Daoy (cell line): ENCODE measurements at regions not wholly inside any gene's neighbourhood (a gene's known extent, or its start where the extent isn't known, plus 50 kb on each side); places are given as distances from the start of the nearest gene placed in this dataset.
"Not testable (repeated sequence)": the region's sequence is repeated elsewhere in the genome, so short reads cannot be mapped to it uniquely, and the experiment has no call there.

Experiments used
- DNase-seq: peaks from one replicate; pipeline ENCODE4 v3.0.0-alpha.2; 2015; ENCODE audit warnings: low read depth

DNA sequence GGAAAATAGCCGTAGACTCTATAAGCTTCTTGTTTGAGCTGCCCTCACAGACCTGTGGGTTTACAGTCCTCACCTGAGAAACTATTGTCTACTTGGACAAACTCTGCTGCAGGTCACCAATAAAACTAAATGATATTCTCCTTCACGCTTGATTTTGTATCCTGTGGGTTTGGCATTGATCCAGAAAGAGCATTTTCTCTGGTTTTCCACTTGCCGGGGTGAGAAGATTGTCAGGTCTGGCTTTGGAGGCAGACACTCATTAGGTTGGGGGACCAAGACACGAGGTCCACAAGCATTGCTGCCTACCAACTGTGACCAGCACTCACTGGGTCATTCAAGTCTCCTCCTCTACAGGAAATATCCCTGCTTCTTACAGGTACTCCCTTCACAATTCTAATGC lies 68.5 kb downstream of the CDC14C start:
- no peak for DNase-seq

DNA sequence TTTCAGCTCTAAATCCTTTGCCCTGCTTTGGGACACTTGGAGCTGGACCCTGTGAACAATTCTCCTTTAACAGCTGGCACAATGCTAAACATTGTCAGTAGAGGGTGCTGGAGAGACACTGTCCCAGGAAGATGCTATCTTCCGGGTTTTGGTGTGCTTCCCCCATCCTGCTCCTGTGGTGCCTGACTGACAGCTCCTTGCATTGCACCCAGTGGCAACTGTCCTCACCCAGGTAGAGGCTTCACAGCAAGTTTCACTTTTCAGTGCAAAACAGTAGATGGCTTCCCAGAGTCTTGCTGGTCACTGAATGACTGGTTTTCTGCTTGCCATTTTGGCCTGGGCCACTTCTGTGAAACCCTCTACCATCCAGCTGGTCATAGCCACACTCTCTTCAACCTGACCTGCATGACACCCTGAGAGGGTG lies 77.3 kb downstream of the CDC14C start:
- no peak for DNase-seq

DNA sequence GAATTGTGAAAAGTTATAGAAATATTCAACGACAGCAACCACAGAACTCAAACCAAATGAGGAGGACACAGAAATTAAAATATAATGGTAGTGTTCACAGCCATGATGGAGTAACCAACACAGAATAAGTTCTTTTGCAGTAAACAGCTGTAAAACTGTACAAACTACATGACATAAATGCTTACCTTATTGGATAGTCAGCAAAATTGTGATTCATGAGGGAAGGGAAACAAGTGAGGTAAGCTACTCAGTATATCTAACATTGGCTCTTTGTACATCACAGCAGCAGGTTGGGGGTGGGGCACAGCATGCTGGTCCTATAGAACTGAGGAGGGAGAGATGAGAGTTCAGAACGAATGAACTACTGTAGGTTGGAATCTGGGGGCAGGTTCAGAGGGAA lies 86.4 kb downstream of the CDC14C start:
- no peak for DNase-seq

DNA sequence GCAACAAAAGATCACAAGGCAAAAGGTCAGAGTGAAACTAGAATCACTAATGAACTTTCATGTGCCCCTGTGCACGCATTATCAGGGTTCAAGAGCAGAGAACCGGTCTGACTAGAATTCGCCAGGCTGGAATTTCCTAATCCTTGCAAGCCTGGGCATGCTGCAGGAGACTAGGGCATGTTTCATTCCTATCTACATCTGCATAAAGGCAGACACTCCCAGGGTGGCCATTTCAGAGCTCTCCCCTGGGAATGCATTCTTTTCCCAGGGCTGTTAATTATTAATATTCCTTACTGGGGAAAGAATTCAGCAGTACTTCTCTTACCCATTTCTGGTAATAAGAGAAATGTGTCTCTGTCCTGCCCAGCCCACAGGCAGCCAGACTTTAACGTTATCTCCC lies 90.5 kb downstream of the CDC14C start:
- DNase-seq = no peak

DNA sequence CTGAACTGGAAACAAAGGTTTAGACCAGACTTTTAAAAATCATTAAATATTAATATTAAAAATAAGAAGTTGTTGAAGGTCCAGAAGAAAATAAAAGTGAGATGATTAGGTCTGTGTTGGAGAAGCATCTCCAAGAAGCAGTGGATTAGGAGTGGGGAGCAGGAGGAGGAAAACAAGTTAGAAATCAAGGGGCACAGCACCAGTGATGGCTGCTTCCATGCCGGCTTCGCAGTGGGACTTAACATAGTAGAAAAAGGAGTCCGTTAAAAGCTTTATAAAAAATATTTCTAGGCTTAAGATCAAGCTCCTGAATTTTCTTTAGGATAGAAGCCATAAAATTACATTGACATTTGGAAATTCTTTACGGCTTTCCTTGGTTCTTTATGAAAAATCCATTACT lies 95.8 kb downstream of the CDC14C start:
- no peak for DNase-seq

DNA sequence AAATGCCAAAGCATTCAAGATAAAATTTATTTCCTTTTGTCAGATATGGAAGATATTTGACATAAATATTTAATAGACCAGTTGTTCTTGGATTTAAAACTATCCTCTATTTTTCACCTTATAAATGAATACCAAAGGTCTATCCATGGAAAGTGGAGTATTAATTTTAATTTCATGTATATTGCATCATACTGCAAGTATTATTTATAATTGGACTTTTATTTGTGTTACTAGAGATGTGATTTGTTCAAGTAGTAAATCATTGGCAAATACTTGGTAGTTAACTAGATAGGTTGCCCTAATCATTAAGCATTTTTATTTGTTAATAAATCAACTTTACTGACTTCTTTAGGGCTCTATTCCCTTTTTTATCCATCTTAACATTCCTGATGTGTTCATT lies 98.1 kb downstream of the CDC14C start:
- no peak for DNase-seq

DNA sequence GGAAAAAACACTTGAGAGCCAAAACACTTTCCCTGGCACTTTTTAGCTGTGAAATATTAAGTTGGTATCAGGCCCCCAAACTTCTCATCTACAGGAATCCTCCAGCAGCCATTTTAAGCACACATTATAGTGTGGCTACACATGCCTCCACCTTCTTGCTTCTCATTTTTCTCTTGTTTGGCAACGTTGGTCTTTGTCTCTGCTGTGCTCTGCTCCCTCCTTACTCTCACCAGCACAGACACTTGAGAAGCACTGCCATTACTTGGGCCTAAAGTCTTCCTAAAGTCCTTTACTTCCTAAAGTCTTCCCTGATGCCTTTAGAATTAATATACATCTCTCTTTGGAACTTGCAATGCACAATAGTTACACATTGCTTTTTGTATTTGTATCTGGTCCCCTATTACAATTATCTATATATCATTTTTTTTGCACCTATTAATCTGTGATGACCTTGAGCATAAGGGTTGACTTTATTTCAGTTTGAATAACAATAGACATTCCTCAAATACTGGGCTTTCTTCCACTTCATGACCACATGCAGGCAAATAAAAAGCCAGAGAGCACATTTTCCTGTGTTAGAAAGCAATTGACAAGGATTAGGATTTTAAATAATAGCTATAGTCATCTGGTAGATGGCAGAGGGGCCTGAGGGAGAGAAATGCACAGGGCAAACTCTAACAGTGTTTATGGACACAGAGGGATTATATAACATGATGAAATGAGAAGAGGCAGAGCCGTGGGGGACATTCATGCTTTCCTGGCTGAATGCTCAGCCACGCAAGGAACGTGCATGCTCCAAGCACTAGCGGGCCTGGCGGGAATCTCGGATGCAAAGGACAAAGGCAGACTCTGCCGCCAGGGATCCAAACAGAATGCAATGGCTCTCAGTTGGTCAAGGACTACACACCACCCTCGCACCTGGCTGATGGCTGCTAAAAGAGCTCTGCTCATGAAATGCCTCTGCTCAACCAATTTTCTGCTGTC lies 99.3 kb downstream of the CDC14C start:
- DNase-seq = no peak

DNA sequence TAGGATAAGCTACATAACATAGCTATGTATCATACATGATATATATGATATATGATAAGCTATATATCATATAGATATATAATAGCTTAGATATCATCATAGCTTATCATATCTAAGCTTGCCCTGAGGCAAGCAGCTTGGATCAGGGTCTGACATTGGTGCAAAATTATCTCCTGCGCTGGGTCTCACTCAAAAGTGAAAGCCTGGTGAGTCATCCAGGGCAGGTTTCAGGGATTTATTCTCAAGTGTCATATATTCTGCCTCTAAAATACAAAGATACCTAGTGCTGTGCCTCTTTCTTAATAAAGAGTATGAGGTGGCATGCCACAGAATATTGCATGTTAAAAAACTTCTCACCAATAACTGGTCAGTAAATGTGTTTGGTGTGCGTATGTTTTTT lies 105.9 kb downstream of the CDC14C start:
- DNase-seq = no peak

DNA sequence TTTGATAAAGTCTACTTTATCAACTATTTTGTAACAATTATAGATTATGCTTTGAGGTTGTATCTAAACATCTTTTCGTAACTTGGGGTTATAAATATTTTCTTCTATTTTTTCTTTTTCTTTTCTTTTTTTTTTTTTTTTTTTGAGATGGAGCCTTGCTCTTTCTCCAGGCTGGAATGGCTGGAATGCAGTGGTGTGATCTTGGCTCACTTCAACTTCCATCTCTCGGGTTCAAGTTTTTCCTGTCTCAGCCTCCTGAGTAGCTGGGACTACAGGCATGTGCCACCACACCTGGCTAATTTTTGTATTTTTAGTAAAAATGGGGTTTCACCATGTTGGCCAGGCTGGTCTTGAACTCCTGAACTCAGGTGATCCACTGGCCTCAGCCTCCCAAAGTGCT lies 108.8 kb downstream of the CDC14C start:
- DNase-seq = not testable (repeated sequence)

DNA sequence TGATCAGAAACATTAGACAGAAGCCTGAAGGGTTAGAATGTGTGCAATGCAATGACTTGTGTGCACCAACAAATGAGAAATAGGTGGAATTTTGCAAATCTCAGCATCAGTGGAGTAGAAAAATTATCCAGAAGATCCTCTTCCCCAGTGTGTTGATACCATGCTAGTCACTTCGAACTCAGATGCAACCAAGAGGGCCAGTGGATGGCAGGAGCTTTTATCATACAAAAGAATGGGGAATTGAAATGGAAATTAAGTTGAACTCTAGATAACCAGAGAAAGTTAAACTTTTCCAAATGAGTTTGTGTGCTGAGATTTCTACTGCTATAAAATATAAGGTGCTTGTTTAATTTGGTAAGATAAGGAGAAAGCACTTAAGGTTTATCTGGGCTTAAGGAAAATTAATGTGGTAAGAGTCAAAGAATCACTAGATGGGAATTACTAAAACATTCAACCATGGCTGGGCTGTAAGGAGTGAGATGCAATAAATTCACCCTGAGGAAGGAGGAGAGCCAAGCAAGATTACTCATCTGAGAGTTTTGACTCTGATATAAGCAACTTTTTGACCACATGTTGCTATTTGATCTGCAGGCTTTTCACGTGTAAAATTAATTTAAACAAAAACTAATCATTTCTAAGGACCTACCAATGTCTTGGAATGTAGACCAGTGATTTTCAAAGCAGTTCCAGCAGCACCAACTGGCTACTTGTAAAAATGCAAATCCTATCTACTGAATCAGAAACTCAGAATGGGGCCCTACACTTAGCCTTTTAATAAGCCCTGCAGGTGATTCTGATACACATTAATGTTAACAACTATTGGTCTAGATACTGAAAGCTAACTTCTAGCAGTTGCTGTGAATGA lies 113.2 kb downstream of the CDC14C start:
- no peak for DNase-seq

DNA sequence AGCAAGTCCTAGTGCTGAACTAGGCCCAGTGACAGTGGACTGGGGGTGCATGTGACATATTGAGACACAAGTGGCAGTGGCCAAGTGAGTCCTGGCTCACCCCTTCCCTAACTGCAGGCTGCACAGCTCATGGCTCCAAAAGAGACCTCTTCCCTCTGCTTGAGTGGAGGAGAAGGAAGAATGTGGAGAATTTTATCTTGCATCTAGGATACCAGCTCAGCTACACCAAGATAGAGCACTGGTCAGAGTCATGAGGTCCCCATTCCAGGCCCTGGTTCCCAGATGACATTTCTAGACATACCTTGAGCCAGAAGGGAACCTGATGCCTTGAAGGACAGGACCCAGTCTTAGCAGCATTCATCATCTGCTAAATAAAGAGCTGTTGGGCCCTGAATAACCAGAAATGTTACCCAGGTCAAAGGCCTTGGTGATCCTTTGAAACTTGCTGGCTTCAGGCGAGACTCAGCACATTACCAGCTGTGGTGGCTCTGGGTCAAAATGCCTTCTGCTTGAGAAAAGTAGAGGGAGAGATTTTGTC lies 114.5 kb downstream of the CDC14C start:
- no peak for DNase-seq

DNA sequence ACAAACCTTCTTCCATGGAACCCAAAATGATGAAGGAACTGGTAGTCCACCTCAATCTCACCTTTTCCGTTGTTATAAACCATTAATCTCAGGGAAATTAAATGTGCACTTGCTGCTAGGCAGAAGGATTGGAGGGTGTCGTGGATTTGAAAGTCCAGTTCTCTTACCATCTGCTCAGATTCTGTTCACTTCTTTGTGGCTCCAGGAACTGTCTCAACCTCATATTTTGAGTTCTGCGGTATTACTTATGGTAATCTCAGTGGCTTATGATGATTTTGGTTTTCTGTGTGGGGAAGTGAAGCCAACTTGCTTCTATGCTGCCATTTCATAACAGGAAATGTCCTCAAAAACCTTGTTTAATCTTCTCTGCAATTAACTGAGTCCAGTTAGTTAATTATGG lies 136.4 kb downstream of the CDC14C start:
- no peak for DNase-seq

DNA sequence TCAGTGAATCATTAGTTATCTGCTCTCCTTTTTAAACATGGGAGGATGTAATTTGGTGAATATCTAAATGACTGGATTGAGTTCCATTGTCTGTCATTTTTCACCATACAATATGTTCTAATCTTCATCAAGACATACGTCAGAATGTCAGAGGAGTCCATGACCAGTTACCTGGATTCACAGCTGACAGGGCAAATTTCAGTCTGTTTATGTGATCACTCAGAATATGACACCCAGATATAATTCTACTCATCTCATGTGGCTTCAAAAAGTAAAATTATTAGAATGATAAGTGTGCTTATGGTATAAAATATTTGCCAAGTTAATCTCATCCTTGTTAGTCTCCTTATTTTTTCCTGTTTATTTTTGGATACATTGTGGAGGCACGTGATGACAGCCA lies 150.2 kb downstream of the CDC14C start:
- no peak for DNase-seq

DNA sequence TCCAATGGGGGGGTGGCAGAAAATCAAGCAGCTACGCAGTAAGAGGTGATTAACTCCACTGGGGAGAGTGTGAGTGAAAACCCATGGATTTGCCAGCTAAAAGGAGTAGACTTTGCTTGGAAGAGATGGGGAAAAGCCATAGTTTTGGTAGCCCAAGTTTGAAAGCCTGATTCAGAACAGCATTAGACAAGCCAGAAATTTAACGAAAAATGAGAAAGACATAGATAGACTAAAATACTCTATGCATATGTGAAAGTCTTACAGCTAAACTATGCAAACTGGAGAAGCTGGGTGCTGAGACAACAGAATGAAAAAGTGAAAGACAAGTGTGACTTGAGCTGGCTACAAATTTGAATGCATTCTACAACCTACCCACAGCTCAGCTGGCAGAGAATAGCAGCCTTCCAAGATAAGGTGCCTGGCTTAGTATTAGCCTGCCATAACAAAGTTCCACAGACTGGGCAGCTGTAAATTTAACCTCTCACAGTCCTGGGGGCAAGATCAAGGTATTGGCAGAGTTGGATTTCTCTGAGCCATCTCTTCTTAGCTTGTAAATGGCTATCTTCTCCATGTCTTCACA lies 156.6 kb downstream of the CDC14C start:
- DNase-seq = no peak

DNA sequence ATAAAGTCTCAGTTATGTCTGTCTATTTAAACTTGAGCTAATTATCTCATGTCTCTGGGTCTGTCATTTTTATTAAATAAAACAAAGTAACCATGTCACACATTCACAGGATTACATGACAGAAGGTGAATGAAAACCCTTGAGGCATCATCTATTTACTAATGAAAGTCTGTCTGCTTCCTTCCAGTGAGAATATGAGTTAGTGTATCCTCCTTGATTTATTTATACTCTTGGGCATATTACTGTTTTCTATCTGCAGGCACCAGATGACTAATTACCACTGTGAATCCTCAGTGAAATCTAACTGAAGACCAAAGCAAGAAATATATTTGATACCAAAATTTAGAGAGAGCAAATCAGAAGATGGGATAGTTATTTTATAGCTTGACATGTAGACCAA lies 163.7 kb downstream of the CDC14C start:
- DNase-seq = no peak

DNA sequence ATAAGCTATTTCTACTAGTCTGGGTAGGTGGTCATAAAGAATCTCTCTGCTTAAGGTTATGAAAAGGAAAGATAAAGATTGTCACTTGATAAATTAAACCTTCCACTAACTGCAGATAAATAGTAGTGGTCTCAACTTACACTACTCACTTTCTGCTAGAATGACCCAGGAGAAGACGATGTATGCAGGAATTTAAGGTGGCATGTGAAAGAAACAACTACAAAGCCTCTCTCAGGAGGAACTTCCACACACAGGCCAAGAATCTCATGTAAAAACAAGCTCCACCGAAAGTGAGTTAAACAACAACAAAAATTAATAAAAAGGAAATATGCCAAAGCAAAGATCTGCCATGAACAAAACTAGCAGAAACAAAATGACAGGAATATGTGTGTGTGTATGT lies 165.4 kb downstream of the CDC14C start:
- no peak for DNase-seq

DNA sequence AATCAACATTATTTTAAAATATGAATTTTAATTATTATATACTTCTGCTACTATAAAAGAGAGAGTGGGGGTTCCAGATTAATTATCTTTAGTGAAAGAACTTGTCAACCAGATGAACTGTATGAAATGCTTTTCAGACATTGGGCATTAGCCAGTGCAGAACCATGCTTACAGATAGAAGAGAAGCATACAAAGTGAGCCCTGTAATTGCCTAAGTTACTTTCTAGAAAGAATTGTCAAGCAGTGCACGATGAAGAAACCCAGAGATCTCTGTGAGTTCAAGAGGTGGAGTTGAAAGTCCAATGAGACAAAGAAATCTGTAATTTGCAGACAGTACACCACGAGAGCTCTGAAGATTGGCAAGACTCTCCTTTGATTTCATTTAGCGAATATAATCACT lies 166.7 kb downstream of the CDC14C start:
- DNase-seq = no peak

DNA sequence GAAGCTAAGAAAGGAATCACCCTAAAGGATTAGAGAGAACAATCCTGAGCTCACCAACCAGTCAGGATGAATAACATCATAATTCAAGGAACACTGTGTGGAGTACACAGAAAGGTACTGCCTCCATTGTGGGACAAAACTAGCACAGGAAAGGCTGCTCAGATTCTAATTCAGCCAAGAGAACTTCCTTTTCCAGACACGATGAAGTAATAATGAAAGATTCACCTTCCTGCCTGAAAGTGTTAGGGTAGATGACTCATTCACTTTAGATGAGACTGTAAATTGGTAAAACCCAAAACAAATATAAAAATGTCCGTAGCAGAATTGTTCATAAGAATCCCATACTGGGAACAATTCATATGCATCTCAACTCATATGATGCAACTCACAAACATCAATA lies 167.2 kb downstream of the CDC14C start:
- no peak for DNase-seq

DNA sequence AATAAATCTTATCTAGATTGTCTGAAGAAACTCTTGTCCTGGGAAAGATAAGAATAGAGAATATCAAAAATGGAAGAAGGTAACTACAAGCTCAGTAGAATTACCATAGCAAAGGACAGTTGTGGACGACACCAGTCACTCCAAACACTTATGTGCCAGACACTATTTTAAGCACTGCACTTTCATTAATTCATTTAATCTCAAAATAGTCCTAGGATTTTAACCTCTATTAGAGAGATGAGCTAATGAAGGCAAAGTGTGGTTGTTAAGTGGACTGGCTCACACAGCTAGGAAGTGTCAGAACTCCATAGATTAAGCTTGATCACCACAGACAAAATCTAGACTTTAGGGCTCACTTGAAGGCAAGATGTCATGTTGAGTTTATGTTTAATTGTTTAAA lies 168.9 kb downstream of the CDC14C start:
- no peak for DNase-seq

DNA sequence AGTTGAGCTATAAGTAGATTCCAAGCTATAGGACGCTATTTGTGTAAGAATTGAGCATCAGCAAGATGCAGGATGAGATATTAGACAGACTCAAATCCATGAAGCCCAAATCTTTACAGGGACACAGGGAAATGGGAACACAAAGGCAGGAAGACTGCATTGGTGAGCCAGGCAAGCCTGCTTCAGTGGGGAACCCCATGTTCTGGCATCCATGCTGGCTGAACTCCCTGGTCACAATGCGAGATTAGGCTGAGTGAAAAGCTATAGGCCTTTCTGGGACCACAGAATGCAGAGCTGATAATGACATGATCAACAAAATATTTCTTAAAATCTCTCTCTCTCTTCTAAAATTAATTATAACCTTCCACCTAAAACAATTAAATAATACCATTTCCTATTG lies 170.5 kb downstream of the CDC14C start:
- DNase-seq = no peak

DNA sequence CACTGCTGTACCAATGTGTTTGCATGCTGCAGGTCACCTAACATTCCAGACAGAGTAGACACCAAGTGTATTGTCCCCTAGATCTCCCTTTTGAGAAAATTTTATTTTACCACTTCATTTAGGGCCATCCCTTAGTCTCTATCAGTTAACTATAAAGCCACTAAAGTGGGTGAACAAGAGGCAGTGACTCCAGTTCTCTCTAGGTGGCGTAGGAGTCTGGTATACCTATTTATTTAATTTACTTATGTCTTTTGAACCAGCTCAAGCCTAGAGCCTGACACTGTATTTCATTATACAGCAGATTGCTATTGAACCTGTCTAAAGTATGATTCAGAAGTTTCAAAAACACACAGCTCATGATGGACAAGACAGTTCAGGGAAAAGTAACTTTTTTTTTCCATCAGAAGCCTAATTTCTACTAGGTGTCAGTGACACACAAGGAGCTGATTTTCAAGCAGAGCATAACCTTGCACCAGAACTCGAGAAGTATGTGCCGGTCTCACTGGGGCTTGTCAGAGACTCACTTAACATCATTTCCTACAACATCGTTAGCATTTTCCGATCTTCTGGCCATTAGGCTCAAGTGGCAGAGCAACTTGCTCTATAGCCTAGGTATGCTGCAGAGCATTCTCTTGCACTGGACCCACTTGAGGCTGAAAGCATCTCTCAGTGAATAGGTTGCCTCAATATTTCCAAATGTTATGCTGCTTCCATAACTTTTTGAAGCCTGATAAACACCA lies 175.4 kb downstream of the CDC14C start:
- no peak for DNase-seq
